ENCODE measurements at regions not wholly inside any gene's neighbourhood (a gene's known extent, or its start where the extent isn't known, plus 50 kb on each side); places are given as distances from the start of the nearest gene placed in this dataset.

DNA sequence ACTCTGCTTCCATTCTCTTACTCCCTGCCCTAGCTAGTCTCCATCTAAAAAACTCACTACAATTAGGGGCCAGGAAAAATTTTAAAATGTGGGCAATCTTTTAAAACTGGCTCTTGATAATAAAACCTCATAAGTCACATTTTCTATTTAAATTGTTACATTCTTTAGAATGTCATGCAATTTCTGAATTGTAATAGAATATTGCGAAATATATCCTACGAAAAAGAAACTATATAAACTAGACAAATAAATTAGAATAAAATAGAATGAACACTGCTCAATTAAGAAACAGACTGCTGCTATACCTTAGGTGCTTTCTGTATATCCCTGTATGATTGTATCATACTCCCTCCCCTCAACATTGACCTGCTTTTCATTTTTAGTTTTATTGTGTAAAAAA lies 826.0 kb downstream of the IGSF11 start:
- Histone ChIP-seq H3K4me3 (ENCODE audit: low read length) (no peak overlapping the region), H3K4me1 (ENCODE audit: low read length) (no peaks in the 10 kb centered on the region), H3K27me3 (ENCODE audit: low read depth, low read length) (no peaks in the 10 kb centered on the region), H3K79me2 (ENCODE audit: low read length) (no peaks in the 10 kb centered on the region), H3K36me3 (replicated peaks; ENCODE audit: low read depth, low read length) (no peaks in the 10 kb centered on the region), H3K4me2 (ENCODE audit: low read length) (no peak overlapping the region), H3K27ac (ENCODE audit: low read length) (no peak overlapping the region), H2AFZ (ENCODE audit: low read depth, low read length) (no peak overlapping the region), H4K20me1 (ENCODE audit: insufficient read depth, low read length) (no peaks in the 10 kb centered on the region), H3K9me3 (ENCODE audit: insufficient read depth, low read length) (no peaks in the 10 kb centered on the region), H3K9ac (ENCODE audit: low read length) (no peak overlapping the region)
- TF ChIP-seq, protein P1, sequence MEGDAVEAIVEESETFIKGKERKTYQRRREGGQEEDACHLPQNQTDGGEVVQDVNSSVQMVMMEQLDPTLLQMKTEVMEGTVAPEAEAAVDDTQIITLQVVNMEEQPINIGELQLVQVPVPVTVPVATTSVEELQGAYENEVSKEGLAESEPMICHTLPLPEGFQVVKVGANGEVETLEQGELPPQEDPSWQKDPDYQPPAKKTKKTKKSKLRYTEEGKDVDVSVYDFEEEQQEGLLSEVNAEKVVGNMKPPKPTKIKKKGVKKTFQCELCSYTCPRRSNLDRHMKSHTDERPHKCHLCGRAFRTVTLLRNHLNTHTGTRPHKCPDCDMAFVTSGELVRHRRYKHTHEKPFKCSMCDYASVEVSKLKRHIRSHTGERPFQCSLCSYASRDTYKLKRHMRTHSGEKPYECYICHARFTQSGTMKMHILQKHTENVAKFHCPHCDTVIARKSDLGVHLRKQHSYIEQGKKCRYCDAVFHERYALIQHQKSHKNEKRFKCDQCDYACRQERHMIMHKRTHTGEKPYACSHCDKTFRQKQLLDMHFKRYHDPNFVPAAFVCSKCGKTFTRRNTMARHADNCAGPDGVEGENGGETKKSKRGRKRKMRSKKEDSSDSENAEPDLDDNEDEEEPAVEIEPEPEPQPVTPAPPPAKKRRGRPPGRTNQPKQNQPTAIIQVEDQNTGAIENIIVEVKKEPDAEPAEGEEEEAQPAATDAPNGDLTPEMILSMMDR (IDR thresholded peaks at IDR 0.05; ENCODE audit: low read depth, low read length) = no peak
- TF ChIP-seq EZH2phosphoT487 (IDR thresholded peaks at IDR 0.05; ENCODE audit: low read depth) = no peak

DNA sequence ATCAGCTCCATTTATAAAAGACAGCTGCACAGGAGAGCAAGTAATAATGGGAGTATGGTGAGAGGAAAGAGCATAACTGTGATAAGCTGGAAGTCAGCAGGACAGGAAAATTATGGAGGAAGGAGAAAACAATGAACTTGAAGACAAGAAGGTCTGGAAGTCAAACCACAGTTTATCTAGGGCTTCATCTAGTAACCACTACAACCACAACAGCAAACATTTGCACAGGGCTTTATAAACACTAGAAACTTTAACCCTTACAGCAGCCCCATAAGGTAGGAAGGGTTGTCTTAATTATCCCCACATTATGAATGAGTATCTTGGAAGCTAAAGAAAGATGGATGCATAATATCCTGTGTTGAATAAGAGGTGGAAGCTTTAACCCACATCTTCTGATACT lies 820.8 kb downstream of the IGSF11 start:
- Histone ChIP-seq H3K27ac (ENCODE audit: low read length) (no peak overlapping the region), H3K79me2 (ENCODE audit: low read length) (no peaks in the 10 kb centered on the region), H3K4me3 (ENCODE audit: low read length) (no peak overlapping the region), H2AFZ (ENCODE audit: low read depth, low read length) (no peak overlapping the region), H3K27me3 (ENCODE audit: low read depth, low read length) (no peaks in the 10 kb centered on the region), H3K36me3 (replicated peaks; ENCODE audit: low read depth, low read length) (no peaks in the 10 kb centered on the region), H3K4me1 (ENCODE audit: low read length) (no peaks in the 10 kb centered on the region), H3K9me3 (ENCODE audit: insufficient read depth, low read length) (no peaks in the 10 kb centered on the region), H3K4me2 (ENCODE audit: low read length) (no peak overlapping the region), H4K20me1 (ENCODE audit: insufficient read depth, low read length) (no peaks in the 10 kb centered on the region), H3K9ac (ENCODE audit: low read length) (no peak overlapping the region)
- TF ChIP-seq, protein P1 (IDR thresholded peaks at IDR 0.05; ENCODE audit: low read depth, low read length) = no peak
- no peak for TF ChIP-seq EZH2phosphoT487 (IDR thresholded peaks at IDR 0.05; ENCODE audit: low read depth)

DNA sequence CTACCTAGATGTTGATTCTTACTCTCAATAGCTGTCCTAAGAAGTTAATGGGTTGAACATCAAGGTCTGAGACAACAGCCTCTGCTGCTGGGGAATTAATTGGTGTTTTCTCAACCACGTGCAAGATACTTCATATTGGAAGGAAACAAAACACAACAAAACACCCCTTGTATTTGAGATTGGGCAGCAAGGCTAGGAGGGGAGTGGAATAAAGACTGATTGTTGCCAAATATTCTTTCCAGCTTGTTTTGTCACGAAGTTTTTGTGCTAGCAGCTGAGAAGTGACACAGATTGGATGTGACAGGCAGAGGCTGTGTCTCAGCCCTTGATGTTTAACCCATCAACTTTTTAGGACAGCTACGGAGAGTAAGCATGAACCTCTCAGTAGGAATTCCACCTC lies 808.4 kb downstream of the IGSF11 start:
- Histone ChIP-seq H4K20me1 (ENCODE audit: insufficient read depth, low read length) (no peaks in the 10 kb centered on the region), H2AFZ (ENCODE audit: low read depth, low read length) (no peak overlapping the region), H3K4me3 (ENCODE audit: low read length) (no peak overlapping the region), H3K79me2 (ENCODE audit: low read length) (no peaks in the 10 kb centered on the region), H3K4me2 (ENCODE audit: low read length) (no peak overlapping the region), H3K9ac (ENCODE audit: low read length) (no peak overlapping the region), H3K27ac (ENCODE audit: low read length) (no peak overlapping the region), H3K27me3 (ENCODE audit: low read depth, low read length) (no peaks in the 10 kb centered on the region), H3K9me3 (ENCODE audit: insufficient read depth, low read length) (no peaks in the 10 kb centered on the region), H3K4me1 (ENCODE audit: low read length) (no peaks in the 10 kb centered on the region), H3K36me3 (replicated peaks; ENCODE audit: low read depth, low read length) (no peaks in the 10 kb centered on the region)
- TF ChIP-seq EZH2phosphoT487 (IDR thresholded peaks at IDR 0.05; ENCODE audit: low read depth) = no peak
- TF ChIP-seq, protein P1 (IDR thresholded peaks at IDR 0.05; ENCODE audit: low read depth, low read length) = no peak

DNA sequence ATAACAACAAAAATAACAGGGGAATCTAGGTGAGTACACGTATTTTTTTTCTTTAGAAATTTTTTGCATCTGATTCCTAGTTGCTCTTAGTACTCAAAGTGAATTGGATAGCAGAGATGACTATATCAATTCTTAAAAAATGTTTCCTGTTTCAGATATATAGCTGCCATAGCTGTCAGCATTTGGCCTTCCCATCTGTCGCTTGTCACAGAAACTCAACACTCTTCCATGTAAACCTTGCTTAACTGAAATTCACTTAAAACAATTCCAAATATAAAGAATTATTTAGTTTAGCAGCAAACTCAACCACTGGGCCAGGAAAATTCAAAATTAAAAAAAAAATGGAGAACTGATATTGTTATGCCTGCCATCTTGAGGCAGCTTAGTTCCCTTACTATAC lies 807.5 kb downstream of the IGSF11 start:
- Histone ChIP-seq H2AFZ (ENCODE audit: low read depth, low read length) (no peak overlapping the region), H3K27ac (ENCODE audit: low read length) (no peak overlapping the region), H3K4me2 (ENCODE audit: low read length) (no peak overlapping the region), H4K20me1 (ENCODE audit: insufficient read depth, low read length) (no peaks in the 10 kb centered on the region), H3K79me2 (ENCODE audit: low read length) (no peaks in the 10 kb centered on the region), H3K36me3 (replicated peaks; ENCODE audit: low read depth, low read length) (no peaks in the 10 kb centered on the region), H3K4me3 (ENCODE audit: low read length) (no peak overlapping the region), H3K9me3 (ENCODE audit: insufficient read depth, low read length) (no peaks in the 10 kb centered on the region), H3K9ac (ENCODE audit: low read length) (no peak overlapping the region), H3K4me1 (ENCODE audit: low read length) (no peaks in the 10 kb centered on the region), H3K27me3 (ENCODE audit: low read depth, low read length) (no peaks in the 10 kb centered on the region)
- no peak for TF ChIP-seq EZH2phosphoT487 (IDR thresholded peaks at IDR 0.05; ENCODE audit: low read depth)

DNA sequence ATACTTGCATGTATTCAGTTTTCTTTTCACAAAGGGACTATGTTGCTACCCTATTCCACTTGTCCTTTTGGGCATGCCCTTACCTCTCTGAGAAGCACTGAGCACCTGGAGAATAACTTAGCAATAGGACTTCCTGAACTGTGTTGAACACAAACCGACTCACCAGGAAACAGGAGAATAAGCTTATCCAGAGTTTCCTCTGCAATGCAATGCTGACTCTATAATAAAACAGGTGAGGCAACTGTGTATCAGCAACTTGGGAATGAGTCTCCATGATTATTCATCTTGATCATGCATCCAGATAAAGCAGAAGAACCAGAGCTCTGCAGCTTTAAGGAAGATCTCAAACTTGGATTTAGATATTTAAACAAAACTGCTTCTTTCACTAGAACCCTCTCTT lies 806.5 kb downstream of the IGSF11 start:
- H3K4me3 ChIP-seq (ENCODE audit: low read length) = no peak overlapping the region
- no peaks in the 10 kb centered on the region for H3K4me1 ChIP-seq (ENCODE audit: low read length)
- H3K27ac ChIP-seq (ENCODE audit: low read length) = no peak overlapping the region
- H3K9me3 ChIP-seq (ENCODE audit: insufficient read depth, low read length) = no peaks in the 10 kb centered on the region
- H3K27me3 ChIP-seq (ENCODE audit: low read depth, low read length) = no peaks in the 10 kb centered on the region
- TF ChIP-seq, protein P1 (IDR thresholded peaks at IDR 0.05; ENCODE audit: low read depth, low read length) = no peak
- no peak for TF ChIP-seq EZH2phosphoT487 (IDR thresholded peaks at IDR 0.05; ENCODE audit: low read depth)
- H2AFZ ChIP-seq (ENCODE audit: low read depth, low read length) = no peak overlapping the region
- H4K20me1 ChIP-seq (ENCODE audit: insufficient read depth, low read length) = no peaks in the 10 kb centered on the region
- no peaks in the 10 kb centered on the region for H3K36me3 ChIP-seq (replicated peaks; ENCODE audit: low read depth, low read length)
- no peaks in the 10 kb centered on the region for H3K79me2 ChIP-seq (ENCODE audit: low read length)
- H3K4me2 ChIP-seq (ENCODE audit: low read length) = no peak overlapping the region
- H3K9ac ChIP-seq (ENCODE audit: low read length) = no peak overlapping the region

All from OCI-LY3 (cell line).